PC-3 (cell line): ENCODE measurements at regions not wholly inside any gene's neighbourhood (a gene's known extent, or its start where the extent isn't known, plus 50 kb on each side); places are given as distances from the start of the nearest gene placed in this dataset.

Experiments used
- ATAC-seq: fragments of 200-7000 bp; cut with Tn5 transposase; 2 replicates; pipeline ENCODE4 v1.9.1; 2020; ENCODE audit warnings: mild to moderate bottlenecking, moderate library complexity
- BruUV-seq: library from RNA; stranded (reverse); fragments of 400-500 nt; replicated peaks from 2 replicates; lab custom pipeline; 2021; lab: Mats Ljungman, UMichigan
- CTCF ChIA-PET: fragments of 300-600 bp; sonication (Branson Sonifier 250); formaldehyde crosslinking; loops from one replicate; lab custom pipeline; 2022; ENCODE audit warnings: antibody characterized with exemption; lab: Charles Lee
- POLR2A ChIA-PET: fragments of 300-600 bp; sonication (Branson Sonifier 250); formaldehyde crosslinking; loops from one replicate; lab custom pipeline; 2022; ENCODE audit warnings: antibody characterized with exemption; ENCODE audit not compliant: unreplicated experiment; lab: Charles Lee
- DNase-seq: peaks from one replicate; pipeline ENCODE4 v3.0.0-alpha.2; 2015
- H2AFZ ChIP-seq: fragments of 300-600 bp; sonication (generic); 2 replicates; pipeline ENCODE4 v1.6.0; 2016; ENCODE audit warnings: antibody characterized with exemption, low read length
- H3F3A ChIP-seq: fragments of 300-600 bp; sonication (generic); one replicate; pipeline ENCODE4 v1.6.0; 2017; ENCODE audit warnings: antibody characterized with exemption, low read length, control low read depth, mild to moderate bottlenecking; ENCODE audit not compliant: unreplicated experiment
- H3K27ac ChIP-seq: fragments of 300-600 bp; sonication (generic); 2 replicates; pipeline ENCODE4 v1.5.1; 2016; ENCODE audit warnings: mild to moderate bottlenecking, low read length
- H3K27me3 ChIP-seq: fragments of 300-600 bp; sonication (generic); 2 replicates; pipeline ENCODE4 v1.6.1; 2016; ENCODE audit warnings: low read length, mixed read lengths
- H3K36me3 ChIP-seq: fragments of 300-600 bp; sonication (generic); 2 replicates; pipeline ENCODE4 v1.6.1; 2016; ENCODE audit warnings: low read depth, mixed run types, low read length, mixed read lengths
- H3K4me1 ChIP-seq: fragments of 300-600 bp; sonication (generic); 2 replicates; pipeline ENCODE4 v1.5.1; 2016; ENCODE audit warnings: low read length; ENCODE audit not compliant: insufficient read depth
- H3K4me2 ChIP-seq: fragments of 300-600 bp; sonication (generic); 2 replicates; pipeline ENCODE4 v1.6.0; 2016; ENCODE audit warnings: low read length
- H3K4me3 ChIP-seq: fragments of 300-600 bp; sonication (generic); 2 replicates; pipeline ENCODE4 v1.5.1; 2016; ENCODE audit warnings: mild to moderate bottlenecking, low read length, mixed read lengths
- H3K79me2 ChIP-seq: fragments of 300-600 bp; sonication (generic); 2 replicates; pipeline ENCODE4 v1.6.1; 2017; ENCODE audit warnings: low read length, mixed read lengths
- H3K9ac ChIP-seq: fragments of 300-600 bp; sonication (generic); 2 replicates; pipeline ENCODE4 v1.6.0; 2016; ENCODE audit warnings: mild to moderate bottlenecking, low read length
- H3K9me2 ChIP-seq: fragments of 300-600 bp; sonication (generic); replicated peaks from 2 replicates; pipeline ENCODE4 v1.6.1; 2016; ENCODE audit warnings: mixed run types, low read length, mixed read lengths
- H3K9me3 ChIP-seq: fragments of 300-600 bp; sonication (generic); 2 replicates; pipeline ENCODE4 v1.6.1; 2016; ENCODE audit warnings: low read length, mixed read lengths
- H4K20me1 ChIP-seq: fragments of 300-600 bp; sonication (generic); 2 replicates; pipeline ENCODE4 v1.6.1; 2016; ENCODE audit warnings: low read length, mixed read lengths
- CTCF ChIP-seq: fragments of 300-600 bp; sonication (generic); conservative IDR thresholded peaks from 2 replicates; pipeline ENCODE4 v1.5.1; 2017; ENCODE audit warnings: antibody characterized with exemption, low read depth, mild to moderate bottlenecking, low read length
- EZH2 ChIP-seq: fragments of 300-600 bp; sonication (generic); IDR thresholded peaks from one replicate; pipeline ENCODE4 v1.6.1; 2017; ENCODE audit warnings: antibody characterized with exemption, mild to moderate bottlenecking, low read length; ENCODE audit not compliant: unreplicated experiment
- EZH2phosphoT487 ChIP-seq: fragments of 300-600 bp; sonication (generic); IDR thresholded peaks from 2 replicates; pipeline ENCODE4 v1.6.1; 2018; ENCODE audit warnings: mild to moderate bottlenecking, antibody characterized with exemption, low read length, borderline replicate concordance
- intact Hi-C: fragments of 100-400 bp; cut with micrococcal nuclease; formaldehyde crosslinking; loops from 2 replicates; pipeline ENCODE4 v1.9.0; 2023

GRCh38 chr4:127364397-127364796 lies 268.4 kb upstream of the INTU start:
- Histone ChIP-seq H3K9me2 (no peaks in the 10 kb centered on the region), H3K36me3 (no peaks in the 10 kb centered on the region), H3K27ac (no peak overlapping the region), H3K4me1 (no peaks in the 10 kb centered on the region), H3K79me2 (no peaks in the 10 kb centered on the region), H2AFZ (no peak overlapping the region), H3F3A (no peaks in the 10 kb centered on the region), H3K4me2 (no peak overlapping the region), H3K9me3 (no peaks in the 10 kb centered on the region), H3K4me3 (no peak overlapping the region), H3K27me3 (no peaks in the 10 kb centered on the region), H3K9ac (no peak overlapping the region), H4K20me1 (no peaks in the 10 kb centered on the region)
- ChIA-PET POLR2A (no interaction called here), CTCF (no interaction called here)
- no TSS peak for BruUV-seq
- DNase-seq (no peak), ATAC-seq (no peak)
- intact Hi-C loops: no loop called here
- no peak for TF ChIP-seq EZH2phosphoT487
- no peak for TF ChIP-seq CTCF
- TF ChIP-seq EZH2: no peak

GRCh38 chr4:127364911-127365310 lies 267.8 kb upstream of the INTU start:
- intact Hi-C loops: no loop called here
- DNase-seq (no peak), ATAC-seq (no peak)
- BruUV-seq: no TSS peak
- H3K4me3 ChIP-seq: no peak overlapping the region
- H3K9me2 ChIP-seq: no peaks in the 10 kb centered on the region
- no peak overlapping the region for H3K4me2 ChIP-seq
- ChIA-PET CTCF (no interaction called here), POLR2A (no interaction called here)
- no peaks in the 10 kb centered on the region for H4K20me1 ChIP-seq
- no peaks in the 10 kb centered on the region for H3F3A ChIP-seq
- H2AFZ ChIP-seq: no peak overlapping the region
- no peaks in the 10 kb centered on the region for H3K9me3 ChIP-seq
- H3K4me1 ChIP-seq: no peaks in the 10 kb centered on the region
- H3K36me3 ChIP-seq: no peaks in the 10 kb centered on the region
- TF ChIP-seq EZH2phosphoT487 (no peak), CTCF (no peak), EZH2 (no peak)
- no peak overlapping the region for H3K27ac ChIP-seq
- no peaks in the 10 kb centered on the region for H3K27me3 ChIP-seq
- H3K9ac ChIP-seq: no peak overlapping the region
- H3K79me2 ChIP-seq: no peaks in the 10 kb centered on the region

GRCh38 chr4:127370604-127371003 lies 262.2 kb upstream of the INTU start:
- POLR2A ChIA-PET: no interaction called here
- Histone ChIP-seq H2AFZ (no peak overlapping the region), H3K79me2 (no peaks in the 10 kb centered on the region)

More at GRCh38 chr4:127370604-127371003, 262.2 kb upstream of the INTU start:
- no peak overlapping the region for H3K9ac ChIP-seq
- CTCF ChIA-PET: no interaction called here
- TF ChIP-seq CTCF: no peak
- no peak for TF ChIP-seq EZH2phosphoT487
- TF ChIP-seq EZH2: no peak
- no peak overlapping the region for H3K27ac ChIP-seq
- no peak overlapping the region for H3K4me3 ChIP-seq
- DNase-seq: no peak
- no peaks in the 10 kb centered on the region for H3K36me3 ChIP-seq
- H3K27me3 ChIP-seq: no peaks in the 10 kb centered on the region
- no peak for ATAC-seq
- no peak overlapping the region for H3K4me2 ChIP-seq
- no peaks in the 10 kb centered on the region for H3K9me3 ChIP-seq
- no TSS peak for BruUV-seq
- intact Hi-C loops: no loop called here
- H4K20me1 ChIP-seq: no peaks in the 10 kb centered on the region
- no peaks in the 10 kb centered on the region for H3K9me2 ChIP-seq
- H3K4me1 ChIP-seq: no peaks in the 10 kb centered on the region
- H3F3A ChIP-seq: no peaks in the 10 kb centered on the region
